ENCODE measurements at regions not wholly inside any gene's neighbourhood (a gene's known extent, or its start where the extent isn't known, plus 50 kb on each side); places are given as distances from the start of the nearest gene placed in this dataset.

DNA sequence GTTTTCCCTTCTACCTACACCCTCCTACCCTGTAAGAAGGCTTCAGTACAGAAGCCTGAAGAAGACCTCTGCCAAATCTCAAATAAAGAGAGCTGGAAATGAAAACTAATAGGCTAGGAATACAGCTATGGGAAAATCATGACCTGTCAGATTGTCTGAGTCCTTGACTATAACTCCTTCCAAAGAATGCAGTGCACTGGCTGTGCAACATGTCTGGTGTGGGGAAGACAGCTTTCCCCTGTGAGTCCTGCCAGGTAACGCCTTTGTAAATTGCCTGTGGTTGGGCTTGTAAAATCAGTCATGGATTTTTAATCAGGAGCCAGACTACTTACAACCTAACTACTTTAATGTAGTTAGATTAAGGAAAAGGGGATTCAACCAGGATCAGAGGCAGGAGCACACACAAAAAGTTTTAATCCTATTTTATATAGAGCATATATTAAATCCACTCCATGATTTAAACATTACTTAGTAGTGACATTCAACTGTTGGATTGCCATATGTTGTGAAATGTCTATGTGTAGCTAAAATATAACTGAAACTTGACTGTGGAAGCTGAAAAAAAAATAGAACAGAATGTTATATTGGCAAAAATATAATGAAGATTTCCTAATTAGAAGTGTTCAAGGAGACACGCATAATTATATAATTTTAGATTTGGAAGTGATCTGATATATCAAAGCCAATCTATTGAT lies 1667.8 kb downstream of the KCNT2 start:
- Histone ChIP-seq H3K4me3 (ENCODE audit: low read length in 3 of 3) (no peak overlapping the region), H3K36me3 (ENCODE audit: control insufficient read depth in 3 of 3, insufficient read depth in 3 of 3, low read length in 3 of 3) (no peaks in the 10 kb centered on the region), H3K27me3 (ENCODE audit: control insufficient read depth in 3 of 3, insufficient read depth in 3 of 3, low read length in 3 of 3) (no peaks in the 10 kb centered on the region)

DNA sequence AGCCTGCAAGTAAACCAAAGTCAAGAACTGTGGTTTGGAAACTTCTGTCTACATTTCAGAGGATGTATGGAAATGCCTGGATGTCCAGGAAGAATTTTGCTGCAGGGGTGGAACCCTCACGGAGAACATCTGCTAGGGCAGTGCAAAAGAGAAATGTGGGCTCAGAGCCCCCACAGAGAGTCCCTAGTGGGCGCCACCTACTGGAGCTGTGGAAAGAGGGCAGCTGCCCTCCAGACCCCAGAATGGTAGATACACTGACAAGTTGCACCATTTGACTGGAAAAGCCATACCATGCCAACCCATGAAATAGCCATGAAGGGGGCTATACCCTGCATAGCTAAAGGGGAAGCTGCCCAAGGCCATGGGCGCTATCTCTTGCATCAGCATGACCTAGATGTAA lies 1672.4 kb downstream of the KCNT2 start:
- Histone ChIP-seq H3K9me3 (ENCODE audit: control insufficient read depth in 3 of 3, low read length in 3 of 3) (no peaks in the 10 kb centered on the region), H3K27me3 (ENCODE audit: control insufficient read depth in 3 of 3, insufficient read depth in 3 of 3, low read length in 3 of 3) (no peaks in the 10 kb centered on the region), H3K4me1 (ENCODE audit: control insufficient read depth in 3 of 3, insufficient read depth in 3 of 3, low read length in 3 of 3) (no peaks in the 10 kb centered on the region), H3K4me3 (ENCODE audit: low read length in 3 of 3) (no peak overlapping the region), H3K9ac (ENCODE audit: low read depth in 1 of 3, low read length in 3 of 3) (no peak overlapping the region), H3K27ac (ENCODE audit: low read depth, low read length) (no peak overlapping the region), H3K36me3 (ENCODE audit: control insufficient read depth in 3 of 3, insufficient read depth in 3 of 3, low read length in 3 of 3) (no peaks in the 10 kb centered on the region)

More for the DNA sequence above, 1667.8 kb downstream of the KCNT2 start:
- Histone ChIP-seq H3K27ac (ENCODE audit: low read depth, low read length) (no peak overlapping the region), H3K9me3 (ENCODE audit: control insufficient read depth in 3 of 3, low read length in 3 of 3) (no peaks in the 10 kb centered on the region), H3K9ac (ENCODE audit: low read depth in 1 of 3, low read length in 3 of 3) (no peak overlapping the region), H3K4me1 (ENCODE audit: control insufficient read depth in 3 of 3, insufficient read depth in 3 of 3, low read length in 3 of 3) (no peaks in the 10 kb centered on the region)

DNA sequence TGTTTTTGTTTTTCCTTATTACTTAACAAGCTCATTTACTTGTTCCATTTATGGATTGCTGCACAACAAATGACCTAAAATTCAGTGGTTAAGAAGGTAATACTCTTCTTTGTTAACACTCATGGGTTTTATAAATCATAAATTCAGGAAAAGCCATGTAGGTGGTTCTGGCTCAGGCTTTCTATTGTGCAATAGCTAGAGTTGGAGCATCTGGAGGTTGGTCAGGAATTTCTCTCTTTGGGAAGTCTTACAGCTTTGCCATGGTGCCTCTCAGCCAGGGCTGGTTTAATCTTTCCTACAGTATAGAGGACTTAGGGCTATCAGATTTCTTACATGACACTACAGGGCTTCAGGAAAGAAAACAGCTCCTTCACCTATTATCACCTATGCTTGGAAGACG lies 1677.1 kb downstream of the KCNT2 start:
- H3K4me3 ChIP-seq (ENCODE audit: low read length in 3 of 3) = no peak overlapping the region
- H3K27me3 ChIP-seq (ENCODE audit: control insufficient read depth in 3 of 3, insufficient read depth in 3 of 3, low read length in 3 of 3) = no peaks in the 10 kb centered on the region
- H3K4me1 ChIP-seq (ENCODE audit: control insufficient read depth in 3 of 3, insufficient read depth in 3 of 3, low read length in 3 of 3) = no peaks in the 10 kb centered on the region
- no peaks in the 10 kb centered on the region for H3K36me3 ChIP-seq (ENCODE audit: control insufficient read depth in 3 of 3, insufficient read depth in 3 of 3, low read length in 3 of 3)
- H3K9ac ChIP-seq (ENCODE audit: low read depth in 1 of 3, low read length in 3 of 3) = no peak overlapping the region
- H3K9me3 ChIP-seq (ENCODE audit: control insufficient read depth in 3 of 3, low read length in 3 of 3) = no peaks in the 10 kb centered on the region
- no peak overlapping the region for H3K27ac ChIP-seq (ENCODE audit: low read depth, low read length)

DNA sequence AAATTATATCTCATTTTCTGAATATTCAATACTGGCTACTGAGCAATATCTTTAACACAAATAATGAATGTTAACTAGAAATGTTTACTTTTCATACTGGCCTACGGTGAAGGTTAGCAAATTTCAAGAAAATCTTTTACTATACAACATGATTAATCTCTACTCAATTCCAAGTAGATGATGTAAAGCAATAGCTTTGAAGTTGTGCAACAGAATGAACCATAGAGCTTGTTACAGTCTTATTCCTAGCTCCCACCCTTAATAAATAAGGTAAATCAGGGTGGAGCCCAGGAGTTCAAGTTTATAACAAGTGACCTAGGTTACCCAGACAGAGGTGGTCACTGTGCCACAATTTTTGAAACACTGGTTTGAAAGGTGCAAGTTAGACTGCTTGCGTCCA lies 1678.1 kb downstream of the KCNT2 start:
- Histone ChIP-seq H3K4me3 (ENCODE audit: low read length in 3 of 3) (no peak overlapping the region), H3K9ac (ENCODE audit: low read depth in 1 of 3, low read length in 3 of 3) (no peak overlapping the region), H3K9me3 (ENCODE audit: control insufficient read depth in 3 of 3, low read length in 3 of 3) (no peaks in the 10 kb centered on the region), H3K27me3 (ENCODE audit: control insufficient read depth in 3 of 3, insufficient read depth in 3 of 3, low read length in 3 of 3) (no peaks in the 10 kb centered on the region), H3K4me1 (ENCODE audit: control insufficient read depth in 3 of 3, insufficient read depth in 3 of 3, low read length in 3 of 3) (no peaks in the 10 kb centered on the region), H3K27ac (ENCODE audit: low read depth, low read length) (no peak overlapping the region), H3K36me3 (ENCODE audit: control insufficient read depth in 3 of 3, insufficient read depth in 3 of 3, low read length in 3 of 3) (no peaks in the 10 kb centered on the region)

GRCh38 chr1:194929357-194929756 lies 1678.9 kb downstream of the KCNT2 start:
- no peak overlapping the region for H3K27ac ChIP-seq (ENCODE audit: low read depth, low read length)
- H3K4me1 ChIP-seq (ENCODE audit: control insufficient read depth in 3 of 3, insufficient read depth in 3 of 3, low read length in 3 of 3) = no peaks in the 10 kb centered on the region
- no peak overlapping the region for H3K9ac ChIP-seq (ENCODE audit: low read depth in 1 of 3, low read length in 3 of 3)
- H3K27me3 ChIP-seq (ENCODE audit: control insufficient read depth in 3 of 3, insufficient read depth in 3 of 3, low read length in 3 of 3) = no peaks in the 10 kb centered on the region
- no peaks in the 10 kb centered on the region for H3K9me3 ChIP-seq (ENCODE audit: control insufficient read depth in 3 of 3, low read length in 3 of 3)
- H3K36me3 ChIP-seq (ENCODE audit: control insufficient read depth in 3 of 3, insufficient read depth in 3 of 3, low read length in 3 of 3) = no peaks in the 10 kb centered on the region
- H3K4me3 ChIP-seq (ENCODE audit: low read length in 3 of 3) = no peak overlapping the region

DNA sequence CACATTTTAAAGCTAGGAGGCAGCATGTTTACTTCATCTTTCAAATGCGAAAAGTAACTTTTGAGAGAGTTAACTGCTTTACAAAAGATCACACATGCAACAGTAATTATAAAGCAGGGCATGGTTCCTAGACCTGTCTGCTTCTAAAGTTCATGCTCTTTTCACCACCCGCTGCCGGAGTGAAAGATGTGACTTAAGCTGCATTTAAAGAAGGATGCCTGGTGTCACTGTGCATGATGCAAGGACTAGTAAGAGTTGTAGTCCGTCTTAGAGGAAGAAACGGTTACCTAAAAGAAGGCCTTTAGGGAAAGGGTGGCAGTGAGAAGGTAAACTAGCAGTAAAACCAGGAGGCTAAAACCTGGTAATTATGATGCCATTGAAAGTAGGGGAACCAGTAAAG lies 1689.1 kb downstream of the KCNT2 start:
- Histone ChIP-seq H3K27ac (ENCODE audit: low read depth, low read length) (no peak overlapping the region), H3K27me3 (ENCODE audit: control insufficient read depth in 3 of 3, insufficient read depth in 3 of 3, low read length in 3 of 3) (no peaks in the 10 kb centered on the region), H3K36me3 (ENCODE audit: control insufficient read depth in 3 of 3, insufficient read depth in 3 of 3, low read length in 3 of 3) (no peaks in the 10 kb centered on the region), H3K9ac (ENCODE audit: low read depth in 1 of 3, low read length in 3 of 3) (no peak overlapping the region), H3K4me3 (ENCODE audit: low read length in 3 of 3) (no peak overlapping the region), H3K4me1 (ENCODE audit: control insufficient read depth in 3 of 3, insufficient read depth in 3 of 3, low read length in 3 of 3) (no peaks in the 10 kb centered on the region), H3K9me3 (ENCODE audit: control insufficient read depth in 3 of 3, low read length in 3 of 3) (no peaks in the 10 kb centered on the region)

DNA sequence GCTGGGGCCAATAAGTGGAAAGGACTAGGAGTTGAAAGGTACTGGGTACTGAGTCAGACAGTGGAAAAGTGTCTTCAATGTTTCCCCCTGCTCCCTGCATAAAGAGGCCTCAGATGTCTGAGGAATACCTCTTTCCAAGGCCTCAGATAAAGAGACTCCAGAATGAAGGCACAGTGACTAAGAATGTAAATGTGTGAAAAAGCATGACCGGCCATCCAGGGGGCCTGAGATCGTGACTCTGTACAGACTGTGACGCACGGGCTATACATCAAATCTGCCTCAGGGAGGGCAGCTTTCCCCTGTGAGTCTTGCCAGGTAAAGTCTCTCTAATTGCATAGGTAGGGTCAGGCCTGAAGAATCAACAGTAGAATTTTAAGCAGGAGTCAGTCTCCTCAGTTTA lies 1690.5 kb downstream of the KCNT2 start:
- H3K4me3 ChIP-seq (ENCODE audit: low read length in 3 of 3) = no peak overlapping the region
- no peak overlapping the region for H3K27ac ChIP-seq (ENCODE audit: low read depth, low read length)
- no peaks in the 10 kb centered on the region for H3K4me1 ChIP-seq (ENCODE audit: control insufficient read depth in 3 of 3, insufficient read depth in 3 of 3, low read length in 3 of 3)
- no peak overlapping the region for H3K9ac ChIP-seq (ENCODE audit: low read depth in 1 of 3, low read length in 3 of 3)
- no peaks in the 10 kb centered on the region for H3K27me3 ChIP-seq (ENCODE audit: control insufficient read depth in 3 of 3, insufficient read depth in 3 of 3, low read length in 3 of 3)
- no peaks in the 10 kb centered on the region for H3K36me3 ChIP-seq (ENCODE audit: control insufficient read depth in 3 of 3, insufficient read depth in 3 of 3, low read length in 3 of 3)
- no peaks in the 10 kb centered on the region for H3K9me3 ChIP-seq (ENCODE audit: control insufficient read depth in 3 of 3, low read length in 3 of 3)

DNA sequence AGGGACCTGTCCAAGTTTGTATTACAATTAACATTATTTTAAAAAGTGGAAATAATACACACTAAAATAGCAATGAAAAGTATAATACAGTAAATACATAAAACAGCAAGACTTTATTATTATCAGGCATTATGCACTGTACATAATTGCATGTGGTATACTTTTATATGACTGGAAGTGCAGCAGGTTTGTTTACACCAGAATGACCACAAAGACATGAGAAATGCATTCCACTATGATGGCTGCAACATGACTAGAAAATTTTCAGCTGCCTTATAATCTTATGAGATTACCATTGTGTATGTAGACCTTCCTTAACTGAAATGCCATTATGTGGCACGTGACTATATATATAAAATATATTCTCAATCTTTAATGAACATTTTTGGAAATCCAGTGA lies 1699.6 kb downstream of the KCNT2 start:
- Histone ChIP-seq H3K9me3 (ENCODE audit: control insufficient read depth in 3 of 3, low read length in 3 of 3) (no peaks in the 10 kb centered on the region), H3K36me3 (ENCODE audit: control insufficient read depth in 3 of 3, insufficient read depth in 3 of 3, low read length in 3 of 3) (no peaks in the 10 kb centered on the region), H3K9ac (ENCODE audit: low read depth in 1 of 3, low read length in 3 of 3) (no peak overlapping the region)

DNA sequence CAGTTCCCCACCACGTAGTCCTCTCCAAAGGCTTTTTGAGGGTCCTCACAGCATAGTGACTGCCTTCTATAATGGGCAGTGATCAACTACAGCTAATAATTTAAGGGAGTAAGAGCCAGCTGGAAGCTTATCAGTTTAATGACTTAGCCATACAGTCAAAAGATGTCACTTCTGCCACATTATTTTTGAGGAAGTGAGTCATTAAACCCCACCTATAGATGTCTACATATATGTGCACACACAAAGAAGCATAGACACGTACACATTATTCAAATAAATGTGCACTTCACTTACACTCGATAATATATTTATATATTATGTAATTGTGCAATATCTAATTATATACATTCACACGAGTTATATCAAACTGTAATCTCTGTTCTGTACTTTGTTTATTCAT lies 1704.7 kb downstream of the KCNT2 start:
- no peak overlapping the region for H3K4me3 ChIP-seq (ENCODE audit: low read length in 3 of 3)
- H3K36me3 ChIP-seq (ENCODE audit: control insufficient read depth in 3 of 3, insufficient read depth in 3 of 3, low read length in 3 of 3) = no peaks in the 10 kb centered on the region
- H3K27me3 ChIP-seq (ENCODE audit: control insufficient read depth in 3 of 3, insufficient read depth in 3 of 3, low read length in 3 of 3) = no peaks in the 10 kb centered on the region
- no peak overlapping the region for H3K9ac ChIP-seq (ENCODE audit: low read depth in 1 of 3, low read length in 3 of 3)
- H3K9me3 ChIP-seq (ENCODE audit: control insufficient read depth in 3 of 3, low read length in 3 of 3) = peaks cover 0 to 2% (median 0%) of the 10 kb centered on the region in 3 donors
- H3K27ac ChIP-seq (ENCODE audit: low read depth, low read length) = no peak overlapping the region
- H3K4me1 ChIP-seq (ENCODE audit: control insufficient read depth in 3 of 3, insufficient read depth in 3 of 3, low read length in 3 of 3) = no peaks in the 10 kb centered on the region

More for the DNA sequence above, 1699.6 kb downstream of the KCNT2 start:
- H3K27me3 ChIP-seq (ENCODE audit: control insufficient read depth in 3 of 3, insufficient read depth in 3 of 3, low read length in 3 of 3) = no peaks in the 10 kb centered on the region
- no peak overlapping the region for H3K4me3 ChIP-seq (ENCODE audit: low read length in 3 of 3)
- H3K27ac ChIP-seq (ENCODE audit: low read depth, low read length) = no peak overlapping the region
- no peaks in the 10 kb centered on the region for H3K4me1 ChIP-seq (ENCODE audit: control insufficient read depth in 3 of 3, insufficient read depth in 3 of 3, low read length in 3 of 3)

DNA sequence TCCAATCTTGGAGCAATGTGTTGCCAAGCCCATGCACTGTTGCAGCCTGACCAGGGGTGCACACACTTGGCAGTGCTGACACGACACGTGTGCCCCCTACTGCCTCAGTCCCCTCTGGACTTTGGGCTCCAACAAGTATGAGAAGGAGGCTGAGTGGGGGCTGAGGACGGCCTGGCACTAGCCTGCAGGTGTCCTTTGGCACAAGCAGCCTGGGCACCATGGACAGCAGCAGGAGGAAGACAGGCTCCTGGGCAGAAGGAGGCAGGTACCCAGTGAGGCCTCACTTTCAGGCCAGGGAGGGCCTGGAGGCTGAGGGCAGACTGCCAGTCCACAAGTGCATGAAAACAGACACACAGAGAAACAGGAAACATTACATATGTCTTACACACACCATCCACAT lies 1702.9 kb upstream of the B3GALT2 start:
- no peak overlapping the region for H3K9ac ChIP-seq (ENCODE audit: low read depth in 1 of 3, low read length in 3 of 3)
- no peaks in the 10 kb centered on the region for H3K27me3 ChIP-seq (ENCODE audit: control insufficient read depth in 3 of 3, insufficient read depth in 3 of 3, low read length in 3 of 3)
- no peak overlapping the region for H3K27ac ChIP-seq (ENCODE audit: low read depth, low read length)
- H3K36me3 ChIP-seq (ENCODE audit: control insufficient read depth in 3 of 3, insufficient read depth in 3 of 3, low read length in 3 of 3) = no peaks in the 10 kb centered on the region
- H3K4me3 ChIP-seq (ENCODE audit: low read length in 3 of 3) = no peak overlapping the region
- no peaks in the 10 kb centered on the region for H3K4me1 ChIP-seq (ENCODE audit: control insufficient read depth in 3 of 3, insufficient read depth in 3 of 3, low read length in 3 of 3)
- H3K9me3 ChIP-seq (ENCODE audit: control insufficient read depth in 3 of 3, low read length in 3 of 3) = peaks cover 0 to 4% (median 2%) of the 10 kb centered on the region in 3 donors
